Heart left ventricle (tissue), 13 donors: ENCODE measurements at regions not wholly inside any gene's neighbourhood (a gene's known extent, or its start where the extent isn't known, plus 50 kb on each side); places are given as distances from the start of the nearest gene placed in this dataset.

Source experiments
- POLR2A ChIP-seq, 2 donors: fragments of 450-650 bp; IDR thresholded peaks; one replicate each; pipeline ENCODE4 v1.6.1; 2017; ENCODE audit warnings: antibody characterized with exemption in 2 of 2, mild to moderate bottlenecking in 2 of 2, moderate library complexity in 2 of 2
- TF ChIP-seq, protein P1 (sequence below), 12 donors: fragments of 200-600 bp; sonication (generic) in 4 of 12; IDR thresholded peaks; one replicate each; pipeline versions ENCODE4 v1.5.0 to v1.8.0; 2018 to 2022; ENCODE audit warnings: antibody characterized with exemption in 12 of 12, mild to moderate bottlenecking in 5 of 12
- donor health status: ischemic (EF 13 %, LVEDD 7.1; RV severe dilation, severe dysfunction).
- donor health status: DM: no; HTN: yes; CAD: no.
- donor health status: DM: no; HTN: no; CAD: no.
- donor health status: ischemic (EF 25% LVEDD 6.9; RV normal size, moderate dysfunction).
- donor health status: ischemic (EF 25% LVEDD 5.7; RV mildly dilated, moderate dysfunction).
- donor health status: ischemic (EF 35%, LVEDD 5.7; RV mildly dilated, moderate dysfunction).
- donor health status: nonischemic (EF 11% LVEDD 7.7; RV severe dilation, severe dysfunction).
- donor health status: DM: yes; HTN: yes; CAD: no.
- donor health status: PGD.
- donor health status: ischemic (EF 29% LVEDD 5.4; RV normal size, mild dysfunction).
- donor health status: nonischemic (EF 23%, LVEDD 6.1; RV moderate dilation, normal function).

DNA sequence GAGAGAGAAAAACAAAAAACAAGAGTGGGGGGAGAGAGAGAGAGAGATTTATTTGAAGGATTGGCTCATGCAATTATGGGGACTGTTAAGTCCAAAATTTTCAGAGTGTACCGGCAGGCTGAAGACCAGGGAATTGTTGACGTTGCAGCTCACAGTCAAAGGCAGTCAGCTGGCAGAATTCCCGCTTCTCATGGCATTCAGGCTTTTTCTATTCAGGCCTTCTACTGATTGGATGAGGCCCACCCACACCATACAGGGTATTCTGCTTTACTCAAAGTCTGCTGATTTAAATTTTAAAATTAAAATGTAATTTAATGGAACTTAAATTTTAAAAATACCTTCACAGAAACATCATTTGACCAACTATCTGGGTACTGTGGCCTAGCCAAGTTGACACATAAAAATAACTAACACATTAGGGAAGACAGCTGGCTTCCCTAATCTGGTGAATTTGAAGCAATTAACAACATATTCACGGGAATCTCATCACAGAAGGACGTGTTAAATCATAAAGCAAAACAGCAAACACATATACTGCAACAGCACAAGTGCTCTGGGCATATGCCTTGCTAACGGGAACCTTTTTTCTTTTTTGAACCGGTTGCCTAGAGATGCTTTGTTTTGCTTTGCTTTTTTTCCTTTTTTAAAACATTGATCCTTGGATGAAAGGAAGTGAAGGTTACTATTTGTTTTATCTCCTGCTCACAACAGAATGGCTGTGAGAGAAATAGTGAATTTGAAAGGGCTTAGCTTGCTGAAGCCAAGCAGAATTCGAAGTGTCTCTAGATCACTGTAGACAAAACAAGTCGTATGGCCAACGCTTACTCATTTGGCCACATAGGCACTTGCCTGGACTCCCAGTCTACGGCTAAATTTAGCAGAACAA, 505.1 kb downstream of the IRS2 start:
- TF ChIP-seq, protein P1, sequence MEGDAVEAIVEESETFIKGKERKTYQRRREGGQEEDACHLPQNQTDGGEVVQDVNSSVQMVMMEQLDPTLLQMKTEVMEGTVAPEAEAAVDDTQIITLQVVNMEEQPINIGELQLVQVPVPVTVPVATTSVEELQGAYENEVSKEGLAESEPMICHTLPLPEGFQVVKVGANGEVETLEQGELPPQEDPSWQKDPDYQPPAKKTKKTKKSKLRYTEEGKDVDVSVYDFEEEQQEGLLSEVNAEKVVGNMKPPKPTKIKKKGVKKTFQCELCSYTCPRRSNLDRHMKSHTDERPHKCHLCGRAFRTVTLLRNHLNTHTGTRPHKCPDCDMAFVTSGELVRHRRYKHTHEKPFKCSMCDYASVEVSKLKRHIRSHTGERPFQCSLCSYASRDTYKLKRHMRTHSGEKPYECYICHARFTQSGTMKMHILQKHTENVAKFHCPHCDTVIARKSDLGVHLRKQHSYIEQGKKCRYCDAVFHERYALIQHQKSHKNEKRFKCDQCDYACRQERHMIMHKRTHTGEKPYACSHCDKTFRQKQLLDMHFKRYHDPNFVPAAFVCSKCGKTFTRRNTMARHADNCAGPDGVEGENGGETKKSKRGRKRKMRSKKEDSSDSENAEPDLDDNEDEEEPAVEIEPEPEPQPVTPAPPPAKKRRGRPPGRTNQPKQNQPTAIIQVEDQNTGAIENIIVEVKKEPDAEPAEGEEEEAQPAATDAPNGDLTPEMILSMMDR (IDR thresholded peaks at IDR 0.05) = no peak
- TF ChIP-seq POLR2A (IDR thresholded peaks at IDR 0.05) = no peak
